ENCODE measurements at regions not wholly inside any gene's neighbourhood (a gene's known extent, or its start where the extent isn't known, plus 50 kb on each side); places are given as distances from the start of the nearest gene placed in this dataset.
"Not testable (repeated sequence)": the region's sequence is repeated elsewhere in the genome, so short reads cannot be mapped to it uniquely, and the experiment has no call there.

- Mint-ChIP-seq H3K9me3 (no peaks in the 10 kb centered on the region), H3K27me3 (no peaks in the 10 kb centered on the region), H3K4me1 (no peaks in the 10 kb centered on the region), H3K4me3 (no peak overlapping the region), H3K36me3 (no peaks in the 10 kb centered on the region), H3K27ac (no peak overlapping the region)
- Histone ChIP-seq H3K9me3 (ENCODE audit: low read length) (no peaks in the 10 kb centered on the region), H3K36me3 (ENCODE audit: insufficient read depth, low read length) (no peaks in the 10 kb centered on the region), H3K4me1 (ENCODE audit: insufficient read depth, low read length) (no peaks in the 10 kb centered on the region), H3K27me3 (ENCODE audit: insufficient read depth, low read length, poor library complexity, severe bottlenecking) (no peaks in the 10 kb centered on the region), H3K27ac (ENCODE audit: low read depth, low read length) (no peak overlapping the region), H3K4me3 (ENCODE audit: low read length) (no peak overlapping the region)
- no peak for DNase-seq
- CTCF ChIA-PET = interaction anchor here (0.7 kb wide), 1 partner anchor 17 kb away, joined by 3 read pairs; no protein-coding TSS in a partner anchor
- POLR2A ChIA-PET = no interaction called here
Observed at GRCh38 chr2:239720361-239721360, 304.5 kb downstream of the NDUFA10 start.

- POLR2A ChIA-PET = no interaction called here
Observed at GRCh38 chr2:239719791-239720360, 305.3 kb downstream of the NDUFA10 start.

DNA sequence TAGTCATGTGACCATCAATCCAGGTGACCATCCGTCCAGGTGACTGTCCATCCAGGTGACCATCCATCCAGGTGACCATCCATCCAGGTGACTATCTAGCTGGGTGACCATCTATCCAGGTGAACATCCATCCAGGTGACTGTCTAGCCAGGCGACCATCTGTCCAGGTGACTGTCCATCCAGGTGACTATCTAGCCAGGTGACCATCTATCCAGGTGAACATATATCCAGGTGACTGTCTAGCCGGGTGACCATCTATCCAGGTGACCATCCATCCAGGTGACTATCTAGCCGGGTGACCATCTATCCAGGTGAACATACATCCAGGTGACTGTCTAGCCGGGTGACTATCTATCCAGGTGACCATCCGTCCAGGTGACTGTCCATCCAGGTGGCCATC lies 306.2 kb downstream of the NDUFA10 start:
- CTCF ChIA-PET; H3K36me3 Mint-ChIP-seq; H3K4me1 ChIP-seq (ENCODE audit: insufficient read depth, low read length); H3K27me3 Mint-ChIP-seq; H3K36me3 ChIP-seq (ENCODE audit: insufficient read depth, low read length); H3K4me1 Mint-ChIP-seq; H3K27ac Mint-ChIP-seq; DNase-seq; H3K27me3 ChIP-seq (ENCODE audit: insufficient read depth, low read length, poor library complexity, severe bottlenecking); H3K4me3 ChIP-seq (ENCODE audit: low read length); H3K9me3 ChIP-seq (ENCODE audit: low read length); H3K27ac ChIP-seq (ENCODE audit: low read depth, low read length); POLR2A ChIA-PET; H3K4me3 Mint-ChIP-seq: not testable (repeated sequence)
- H3K9me3 Mint-ChIP-seq = peaks cover 5 to 12% (median 10%) of the 10 kb centered on the region in 5 donors

More at GRCh38 chr2:239719791-239720360, 305.3 kb downstream of the NDUFA10 start:
- Histone ChIP-seq H3K4me3 (ENCODE audit: low read length) (no peak overlapping the region), H3K27ac (ENCODE audit: low read depth, low read length) (no peak overlapping the region), H3K36me3 (ENCODE audit: insufficient read depth, low read length) (no peaks in the 10 kb centered on the region), H3K9me3 (ENCODE audit: low read length) (no peaks in the 10 kb centered on the region), H3K27me3 (ENCODE audit: insufficient read depth, low read length, poor library complexity, severe bottlenecking) (no peaks in the 10 kb centered on the region), H3K4me1 (ENCODE audit: insufficient read depth, low read length) (no peaks in the 10 kb centered on the region)
- peaks cover 0 to 2% (median 0%) of the 10 kb centered on the region in 3 donors for H3K36me3 Mint-ChIP-seq
- H3K27me3 Mint-ChIP-seq = no peaks in the 10 kb centered on the region
- H3K27ac Mint-ChIP-seq = no peak overlapping the region
- no peak overlapping the region for H3K4me3 Mint-ChIP-seq
- CTCF ChIA-PET = no interaction called here
- no peaks in the 10 kb centered on the region for H3K4me1 Mint-ChIP-seq
- DNase-seq = no peak
- H3K9me3 Mint-ChIP-seq = peaks cover 0 to 4% (median 4%) of the 10 kb centered on the region in 5 donors

DNA sequence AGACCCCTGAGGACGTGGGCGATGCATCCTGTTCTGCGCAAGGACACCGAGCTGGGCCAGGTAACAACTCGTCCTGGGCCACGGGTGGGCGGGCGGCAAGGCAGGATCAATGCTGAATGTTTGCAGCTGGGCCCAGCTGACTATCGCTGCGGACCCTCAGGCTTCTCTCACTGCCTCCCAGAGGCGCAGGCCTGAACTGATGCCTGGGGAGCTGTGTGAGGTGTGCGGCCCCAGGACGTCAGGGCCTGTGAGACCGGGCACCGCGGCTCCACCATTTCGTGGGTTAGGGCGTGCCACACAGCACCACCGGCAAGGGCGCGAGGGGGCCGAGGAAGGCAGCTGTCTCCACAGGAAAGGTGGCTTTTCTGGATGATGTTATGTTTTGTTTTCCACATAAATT lies 307.4 kb downstream of the NDUFA10 start:
- Mint-ChIP-seq H3K27me3 (peaks cover 7 to 15% of the 10 kb centered on the region in 2 donors), H3K4me1 (no peaks in the 10 kb centered on the region), H3K9me3 (peaks cover 16 to 23% (median 22%) of the 10 kb centered on the region in 5 donors), H3K4me3 (no peak overlapping the region), H3K27ac (no peak overlapping the region), H3K36me3 (peaks cover 3 to 18% (median 4%) of the 10 kb centered on the region in 3 donors)
- CTCF ChIA-PET = no interaction called here
- DNase-seq = no peak
- POLR2A ChIA-PET = no interaction called here
- H3K4me1 ChIP-seq (ENCODE audit: insufficient read depth, low read length) = no peaks in the 10 kb centered on the region
- no peaks in the 10 kb centered on the region for H3K36me3 ChIP-seq (ENCODE audit: insufficient read depth, low read length)
- no peaks in the 10 kb centered on the region for H3K27me3 ChIP-seq (ENCODE audit: insufficient read depth, low read length, poor library complexity, severe bottlenecking)
- H3K9me3 ChIP-seq (ENCODE audit: low read length) = peaks cover 10% of the 10 kb centered on the region
- H3K4me3 ChIP-seq (ENCODE audit: low read length) = no peak overlapping the region
- H3K27ac ChIP-seq (ENCODE audit: low read depth, low read length) = no peak overlapping the region

DNA sequence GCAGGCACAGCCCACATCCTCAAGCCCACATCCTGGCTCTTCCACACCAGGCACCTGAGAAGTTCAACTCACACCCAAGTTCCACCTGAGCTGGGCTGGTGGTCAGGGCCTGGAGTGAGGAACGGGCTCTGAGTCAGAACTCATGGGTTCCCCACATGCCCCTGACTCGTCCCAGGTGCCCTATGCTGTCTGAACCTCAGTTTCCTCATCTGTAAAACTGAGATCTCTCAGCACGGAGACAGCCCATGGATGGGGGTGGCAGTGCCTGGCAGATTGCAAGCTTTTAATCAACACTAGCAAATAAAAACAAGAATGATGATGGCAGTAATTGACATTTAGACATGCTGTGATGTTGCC lies 307.8 kb downstream of the NDUFA10 start:
- peaks cover 18 to 26% (median 24%) of the 10 kb centered on the region in 5 donors for H3K9me3 Mint-ChIP-seq
- Histone ChIP-seq H3K4me1 (ENCODE audit: insufficient read depth, low read length) (no peaks in the 10 kb centered on the region), H3K27ac (ENCODE audit: low read depth, low read length) (no peak overlapping the region), H3K4me3 (ENCODE audit: low read length) (no peak overlapping the region), H3K9me3 (ENCODE audit: low read length) (peaks cover 10% of the 10 kb centered on the region), H3K36me3 (ENCODE audit: insufficient read depth, low read length) (no peaks in the 10 kb centered on the region), H3K27me3 (ENCODE audit: insufficient read depth, low read length, poor library complexity, severe bottlenecking) (no peaks in the 10 kb centered on the region)
- peaks cover 9 to 18% of the 10 kb centered on the region in 2 donors for H3K27me3 Mint-ChIP-seq
- peaks cover 3 to 20% (median 4%) of the 10 kb centered on the region in 3 donors for H3K36me3 Mint-ChIP-seq
- no peak for DNase-seq
- no peak overlapping the region for H3K27ac Mint-ChIP-seq
- no peak overlapping the region for H3K4me3 Mint-ChIP-seq
- ChIA-PET POLR2A (no interaction called here), CTCF (no interaction called here)
- no peaks in the 10 kb centered on the region for H3K4me1 Mint-ChIP-seq

- DNase-seq = no peak
- H3K4me3 ChIP-seq (ENCODE audit: low read length) = no peak overlapping the region
- H3K4me1 ChIP-seq (ENCODE audit: insufficient read depth, low read length) = no peaks in the 10 kb centered on the region
- CTCF ChIA-PET = no interaction called here
- Mint-ChIP-seq H3K27ac (no peak overlapping the region), H3K27me3 (peaks cover 9 to 19% of the 10 kb centered on the region in 2 donors), H3K9me3 (peaks cover 18 to 27% (median 25%) of the 10 kb centered on the region in 5 donors), H3K36me3 (peaks cover 3 to 21% (median 4%) of the 10 kb centered on the region in 3 donors), H3K4me1 (no peaks in the 10 kb centered on the region), H3K4me3 (no peak overlapping the region)
- H3K9me3 ChIP-seq (ENCODE audit: low read length) = peaks cover 10% of the 10 kb centered on the region
- POLR2A ChIA-PET = no interaction called here
- H3K27ac ChIP-seq (ENCODE audit: low read depth, low read length) = no peak overlapping the region
- no peaks in the 10 kb centered on the region for H3K27me3 ChIP-seq (ENCODE audit: insufficient read depth, low read length, poor library complexity, severe bottlenecking)
- H3K36me3 ChIP-seq (ENCODE audit: insufficient read depth, low read length) = no peaks in the 10 kb centered on the region
Observed at GRCh38 chr2:239716536-239717318, 308.4 kb downstream of the NDUFA10 start.

- H3K27ac Mint-ChIP-seq = peak overlapping the region in 1 of 8 donors; percentile 1
- H3K9me3 Mint-ChIP-seq = peaks cover 18 to 30% (median 26%) of the 10 kb centered on the region in 5 donors
- ChIA-PET POLR2A (no interaction called here), CTCF (no interaction called here)
- Histone ChIP-seq H3K4me3 (ENCODE audit: low read length) (no peak overlapping the region), H3K36me3 (ENCODE audit: insufficient read depth, low read length) (no peaks in the 10 kb centered on the region), H3K27ac (ENCODE audit: low read depth, low read length) (no peak overlapping the region), H3K9me3 (ENCODE audit: low read length) (peaks cover 10% of the 10 kb centered on the region), H3K4me1 (ENCODE audit: insufficient read depth, low read length) (no peaks in the 10 kb centered on the region), H3K27me3 (ENCODE audit: insufficient read depth, low read length, poor library complexity, severe bottlenecking) (no peaks in the 10 kb centered on the region)
- no peak for DNase-seq
- H3K36me3 Mint-ChIP-seq = peaks cover 4 to 28% (median 4%) of the 10 kb centered on the region in 3 donors
- H3K4me3 Mint-ChIP-seq = no peak overlapping the region
- H3K4me1 Mint-ChIP-seq = no peaks in the 10 kb centered on the region
- H3K27me3 Mint-ChIP-seq = peaks cover 12 to 26% of the 10 kb centered on the region in 2 donors
Observed at GRCh38 chr2:239716009-239716408, 309.1 kb downstream of the NDUFA10 start.

DNA sequence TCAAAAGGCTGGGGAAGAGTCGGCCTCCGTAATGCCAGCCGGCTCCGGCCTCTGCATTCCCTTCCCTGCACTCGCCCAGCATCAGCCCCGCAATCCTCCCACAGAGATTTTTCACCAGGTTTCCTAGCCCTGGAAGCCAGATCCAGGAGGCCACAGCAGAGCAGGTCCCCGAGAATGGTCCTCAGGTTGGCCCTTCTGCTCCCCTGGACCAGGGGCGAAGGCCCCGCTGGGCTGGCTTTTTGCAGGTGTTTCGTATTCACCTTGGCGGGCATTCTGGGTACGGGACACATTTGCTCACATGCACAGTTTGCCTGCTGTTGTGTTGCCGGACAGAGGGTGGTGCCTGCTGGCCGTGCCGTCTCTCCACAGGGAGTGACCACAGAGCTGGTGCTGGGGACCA lies 309.5 kb downstream of the NDUFA10 start:
- H3K36me3 ChIP-seq (ENCODE audit: insufficient read depth, low read length) = no peaks in the 10 kb centered on the region
- Mint-ChIP-seq H3K27ac (peak overlapping the region in 1 of 8 donors; percentile 1), H3K9me3 (peaks cover 18 to 34% (median 28%) of the 10 kb centered on the region in 5 donors), H3K4me1 (no peaks in the 10 kb centered on the region), H3K27me3 (peaks cover 14 to 30% of the 10 kb centered on the region in 2 donors), H3K4me3 (no peak overlapping the region), H3K36me3 (peaks cover 4 to 32% (median 4%) of the 10 kb centered on the region in 3 donors)
- no peak for DNase-seq
- no peaks in the 10 kb centered on the region for H3K27me3 ChIP-seq (ENCODE audit: insufficient read depth, low read length, poor library complexity, severe bottlenecking)
- peaks cover 10% of the 10 kb centered on the region for H3K9me3 ChIP-seq (ENCODE audit: low read length)
- ChIA-PET CTCF (no interaction called here), POLR2A (no interaction called here)
- no peak overlapping the region for H3K27ac ChIP-seq (ENCODE audit: low read depth, low read length)
- no peak overlapping the region for H3K4me3 ChIP-seq (ENCODE audit: low read length)
- no peaks in the 10 kb centered on the region for H3K4me1 ChIP-seq (ENCODE audit: insufficient read depth, low read length)

Measured in CD8-positive, alpha-beta memory T cell (primary cell).